ENCODE measurements at regions not wholly inside any gene's neighbourhood (a gene's known extent, or its start where the extent isn't known, plus 50 kb on each side); places are given as distances from the start of the nearest gene placed in this dataset.
"Not testable (repeated sequence)": the region's sequence is repeated elsewhere in the genome, so short reads cannot be mapped to it uniquely, and the experiment has no call there.

GRCh38 chr16:85515830-85516397, 97.2 kb upstream of the GSE1 start:
- H3K27me3 ChIP-seq (ENCODE audit: control insufficient read depth, insufficient read depth, low read length) = no peaks in the 10 kb centered on the region
- no peak for TF ChIP-seq CTCF (IDR thresholded peaks at IDR 0.05; ENCODE audit: insufficient read depth, low read length, severe bottlenecking)
- no peak for FAIRE-seq
- H3K4me3 ChIP-seq (ENCODE audit: low read depth, low read length) = no peak overlapping the region
- no peak for DNase-seq (ENCODE audit: low read depth)
- no peaks in the 10 kb centered on the region for H3K36me3 ChIP-seq (ENCODE audit: control insufficient read depth, insufficient read depth, low read length)

GRCh38 chr16:85517154-85517553, 96.0 kb upstream of the GSE1 start:
- no peak overlapping the region for H3K4me3 ChIP-seq (ENCODE audit: low read depth, low read length)
- no peak for FAIRE-seq
- no peak for DNase-seq (ENCODE audit: low read depth)
- H3K36me3 ChIP-seq (ENCODE audit: control insufficient read depth, insufficient read depth, low read length) = no peaks in the 10 kb centered on the region
- no peaks in the 10 kb centered on the region for H3K27me3 ChIP-seq (ENCODE audit: control insufficient read depth, insufficient read depth, low read length)
- no peak for TF ChIP-seq CTCF (IDR thresholded peaks at IDR 0.05; ENCODE audit: insufficient read depth, low read length, severe bottlenecking)

GRCh38 chr16:85517563-85518179, 95.5 kb upstream of the GSE1 start:
- DNase-seq (ENCODE audit: low read depth) (no peak), FAIRE-seq (no peak)
- Histone ChIP-seq H3K36me3 (ENCODE audit: control insufficient read depth, insufficient read depth, low read length) (no peaks in the 10 kb centered on the region), H3K27me3 (ENCODE audit: control insufficient read depth, insufficient read depth, low read length) (no peaks in the 10 kb centered on the region), H3K4me3 (ENCODE audit: low read depth, low read length) (no peak overlapping the region)
- TF ChIP-seq CTCF (IDR thresholded peaks at IDR 0.05; ENCODE audit: insufficient read depth, low read length, severe bottlenecking) = no peak

- FAIRE-seq (no peak), DNase-seq (ENCODE audit: low read depth) (no peak)
- Histone ChIP-seq H3K4me3 (ENCODE audit: low read depth, low read length) (no peak overlapping the region), H3K36me3 (ENCODE audit: control insufficient read depth, insufficient read depth, low read length) (no peaks in the 10 kb centered on the region), H3K27me3 (ENCODE audit: control insufficient read depth, insufficient read depth, low read length) (no peaks in the 10 kb centered on the region)
- TF ChIP-seq CTCF (IDR thresholded peaks at IDR 0.05; ENCODE audit: insufficient read depth, low read length, severe bottlenecking) = no peak
Observed at GRCh38 chr16:85518398-85519049, 94.6 kb upstream of the GSE1 start.

GRCh38 chr16:85519050-85519440, 94.1 kb upstream of the GSE1 start:
- DNase-seq (ENCODE audit: low read depth); H3K36me3 ChIP-seq (ENCODE audit: control insufficient read depth, insufficient read depth, low read length); H3K27me3 ChIP-seq (ENCODE audit: control insufficient read depth, insufficient read depth, low read length); FAIRE-seq; H3K4me3 ChIP-seq (ENCODE audit: low read depth, low read length): not testable (repeated sequence)

- no peak for TF ChIP-seq CTCF (IDR thresholded peaks at IDR 0.05; ENCODE audit: insufficient read depth, low read length, severe bottlenecking)
- H3K27me3 ChIP-seq (ENCODE audit: control insufficient read depth, insufficient read depth, low read length) = no peaks in the 10 kb centered on the region
- DNase-seq (ENCODE audit: low read depth) = no peak
- no peaks in the 10 kb centered on the region for H3K36me3 ChIP-seq (ENCODE audit: control insufficient read depth, insufficient read depth, low read length)
- FAIRE-seq = no peak
- H3K4me3 ChIP-seq (ENCODE audit: low read depth, low read length) = no peak overlapping the region
Observed at GRCh38 chr16:85519540-85520231, 93.4 kb upstream of the GSE1 start.

Data from bronchial epithelial cell (primary cell).